Left kidney (tissue), 1 donor: ENCODE measurements at regions not wholly inside any gene's neighbourhood (a gene's known extent, or its start where the extent isn't known, plus 50 kb on each side); places are given as distances from the start of the nearest gene placed in this dataset.
"Not testable (repeated sequence)": the region's sequence is repeated elsewhere in the genome, so short reads cannot be mapped to it uniquely, and the experiment has no call there.

Source experiments
- DNase-seq: peaks from one replicate; pipeline ENCODE4 v3.0.0-alpha.2; 2013

- DNase-seq = no peak
Observed at GRCh38 chr6:5838656-5839396, 167.9 kb downstream of the NRN1 start.

GRCh38 chr6:5837323-5837722 lies 169.4 kb downstream of the NRN1 start:
- no peak for DNase-seq

GRCh38 chr6:5836597-5836996 lies 170.1 kb downstream of the NRN1 start:
- DNase-seq = not testable (repeated sequence)

- DNase-seq = no peak
Observed at GRCh38 chr6:5833120-5833519, 173.6 kb downstream of the NRN1 start.

GRCh38 chr6:5832668-5833067 lies 174.1 kb downstream of the NRN1 start:
- DNase-seq = no peak

GRCh38 chr6:5831219-5831862 lies 175.4 kb downstream of the NRN1 start:
- DNase-seq = not testable (repeated sequence)

GRCh38 chr6:5828296-5828695 lies 178.4 kb downstream of the NRN1 start:
- DNase-seq = no peak

- DNase-seq = no peak
Observed at GRCh38 chr6:5827056-5827904, 179.4 kb downstream of the NRN1 start.

GRCh38 chr6:5824382-5824983 lies 182.2 kb downstream of the NRN1 start:
- not testable (repeated sequence) for DNase-seq
